ENCODE measurements at regions not wholly inside any gene's neighbourhood (a gene's known extent, or its start where the extent isn't known, plus 50 kb on each side); places are given as distances from the start of the nearest gene placed in this dataset.
A peak's percentile ranks its signal among the peaks of the same experiment; 100 is the strongest.
"Not testable (repeated sequence)": the region's sequence is repeated elsewhere in the genome, so short reads cannot be mapped to it uniquely, and the experiment has no call there.

DNA sequence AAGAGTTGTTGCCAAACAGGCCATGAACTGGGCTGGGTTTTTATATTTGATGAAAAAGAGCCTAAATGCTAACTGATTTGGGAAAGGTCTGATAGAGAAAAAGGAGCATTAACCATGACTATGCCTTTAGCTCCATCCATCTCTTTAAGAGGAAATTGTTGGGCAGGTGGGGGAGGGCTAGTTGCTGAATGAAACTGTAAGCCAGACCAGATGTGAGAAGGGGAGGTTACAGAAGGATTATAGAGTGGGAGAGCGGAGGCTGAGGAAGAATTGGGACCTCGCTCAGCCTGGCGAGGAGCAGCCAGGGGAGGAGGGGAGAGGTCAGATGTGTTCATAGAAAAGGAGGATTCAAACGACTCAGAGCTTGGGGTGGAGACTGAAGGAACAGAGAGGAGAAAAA lies 74.9 kb upstream of the OTUD4 start:
- not testable (repeated sequence) for DNase-seq (ENCODE audit: extremely low read depth, low read depth, low spot score)

DNA sequence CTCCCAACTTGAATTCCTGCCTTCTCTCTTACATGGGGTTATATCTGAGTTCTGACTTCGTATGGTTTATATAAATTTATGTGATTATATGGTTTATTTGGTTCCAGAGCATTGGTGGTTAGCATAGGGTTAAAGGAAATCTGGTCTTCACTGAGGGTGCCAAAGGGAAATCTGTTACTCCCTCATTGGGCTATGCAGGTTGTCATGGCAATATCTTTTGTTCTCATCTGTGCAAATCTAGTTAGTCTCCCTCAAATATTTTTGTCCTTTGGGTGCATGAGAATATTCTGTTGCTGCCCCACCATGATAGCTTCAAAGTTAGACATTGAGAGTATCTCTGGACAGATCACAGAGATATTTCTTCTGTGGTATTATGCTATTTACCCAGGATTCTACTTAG lies 71.8 kb upstream of the OTUD4 start:
- no peak for DNase-seq (ENCODE audit: extremely low read depth, low read depth, low spot score)

DNA sequence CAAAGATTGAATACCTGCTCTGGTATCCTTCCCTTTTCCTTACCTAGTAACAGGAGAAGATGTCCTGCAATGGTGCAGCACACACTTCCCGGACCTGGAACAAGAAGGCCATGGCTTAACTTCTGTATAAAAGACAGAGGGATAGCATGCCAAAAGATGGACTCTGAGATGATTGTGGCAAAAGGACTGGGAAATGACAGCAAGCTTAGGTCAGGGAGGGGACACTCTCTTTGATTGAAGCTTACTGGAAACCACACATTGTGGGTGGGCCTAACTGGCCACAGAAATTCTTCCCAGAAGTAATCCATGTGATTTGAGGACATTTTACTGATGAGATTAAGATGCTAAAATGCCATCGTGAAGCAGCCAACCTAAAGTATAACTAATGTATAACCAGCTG lies 71.0 kb upstream of the OTUD4 start:
- no peak for DNase-seq (ENCODE audit: extremely low read depth, low read depth, low spot score)

DNA sequence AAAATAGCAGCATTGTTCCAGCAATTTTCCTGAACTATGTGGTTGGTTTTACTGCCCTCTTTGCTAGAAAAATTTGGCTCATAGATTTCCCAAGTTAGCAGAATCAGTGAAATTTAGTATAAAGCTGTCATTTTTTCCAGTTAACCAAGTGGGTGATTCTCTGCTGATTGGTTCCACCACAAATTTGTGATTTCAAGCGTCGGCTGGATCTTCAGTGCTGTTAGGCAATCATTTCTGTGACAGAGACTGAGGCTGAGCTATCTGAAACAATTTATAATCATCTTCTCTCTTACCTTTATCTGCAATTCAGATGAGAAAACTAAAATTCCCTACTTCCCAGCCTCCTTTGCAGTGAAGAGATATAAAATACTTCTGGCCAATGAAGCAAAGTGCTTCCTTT lies 68.6 kb upstream of the OTUD4 start:
- DNase-seq (ENCODE audit: extremely low read depth, low read depth, low spot score), result no peak

DNA sequence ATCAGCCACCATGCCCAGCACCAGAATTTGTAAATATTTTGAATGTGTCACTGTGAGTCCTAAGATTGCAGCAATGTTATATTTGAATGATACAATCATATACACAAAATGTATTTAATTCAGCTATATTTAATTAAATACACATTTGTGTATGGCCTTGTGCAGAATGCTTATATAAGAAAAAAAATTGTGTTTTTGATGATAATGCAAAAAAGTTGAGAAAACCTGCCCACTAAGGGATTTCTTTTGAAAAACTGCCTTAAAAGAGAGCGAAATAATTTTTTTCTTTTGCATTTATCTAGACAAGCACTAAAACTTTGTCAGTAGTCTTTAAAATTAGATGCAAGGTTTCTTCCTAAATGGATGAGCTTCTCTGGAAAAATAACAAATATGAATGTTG lies 68.1 kb upstream of the OTUD4 start:
- no peak for DNase-seq (ENCODE audit: extremely low read depth, low read depth, low spot score)

- peak; percentile 50 for DNase-seq (ENCODE audit: extremely low read depth, low read depth, low spot score)
These were observed 53.8 kb upstream of the OTUD4 start for GRCh38 chr4:145234091-145234706.

- DNase-seq (ENCODE audit: extremely low read depth, low read depth, low spot score), result no peak
These were observed 51.7 kb upstream of the OTUD4 start for GRCh38 chr4:145231906-145232700.

GRCh38 chr4:145230726-145231125 lies 50.3 kb upstream of the OTUD4 start:
- no peak for DNase-seq (ENCODE audit: extremely low read depth, low read depth, low spot score)

All from glomerular endothelial cell (primary cell).